GM18951 (cell line): ENCODE measurements at regions not wholly inside any gene's neighbourhood (a gene's known extent, or its start where the extent isn't known, plus 50 kb on each side); places are given as distances from the start of the nearest gene placed in this dataset.

Experiments used
- POLR2A ChIP-seq: IDR thresholded peaks from 4 replicates; pipeline ENCODE4 v1.6.1; 2011; ENCODE audit warnings: mild to moderate bottlenecking; ENCODE audit not compliant: insufficient read length, insufficient read depth; ENCODE audit errors: extremely low read depth
- in situ Hi-C: fragments of 300-500 bp; cut with MboI; formaldehyde crosslinking; loops from one replicate; pipeline ENCODE4 v1.12.0; 2022; ENCODE audit warnings: low sequenced_read_pairs, mixed read lengths, inconsistent platforms; ENCODE audit not compliant: unreplicated experiment

DNA sequence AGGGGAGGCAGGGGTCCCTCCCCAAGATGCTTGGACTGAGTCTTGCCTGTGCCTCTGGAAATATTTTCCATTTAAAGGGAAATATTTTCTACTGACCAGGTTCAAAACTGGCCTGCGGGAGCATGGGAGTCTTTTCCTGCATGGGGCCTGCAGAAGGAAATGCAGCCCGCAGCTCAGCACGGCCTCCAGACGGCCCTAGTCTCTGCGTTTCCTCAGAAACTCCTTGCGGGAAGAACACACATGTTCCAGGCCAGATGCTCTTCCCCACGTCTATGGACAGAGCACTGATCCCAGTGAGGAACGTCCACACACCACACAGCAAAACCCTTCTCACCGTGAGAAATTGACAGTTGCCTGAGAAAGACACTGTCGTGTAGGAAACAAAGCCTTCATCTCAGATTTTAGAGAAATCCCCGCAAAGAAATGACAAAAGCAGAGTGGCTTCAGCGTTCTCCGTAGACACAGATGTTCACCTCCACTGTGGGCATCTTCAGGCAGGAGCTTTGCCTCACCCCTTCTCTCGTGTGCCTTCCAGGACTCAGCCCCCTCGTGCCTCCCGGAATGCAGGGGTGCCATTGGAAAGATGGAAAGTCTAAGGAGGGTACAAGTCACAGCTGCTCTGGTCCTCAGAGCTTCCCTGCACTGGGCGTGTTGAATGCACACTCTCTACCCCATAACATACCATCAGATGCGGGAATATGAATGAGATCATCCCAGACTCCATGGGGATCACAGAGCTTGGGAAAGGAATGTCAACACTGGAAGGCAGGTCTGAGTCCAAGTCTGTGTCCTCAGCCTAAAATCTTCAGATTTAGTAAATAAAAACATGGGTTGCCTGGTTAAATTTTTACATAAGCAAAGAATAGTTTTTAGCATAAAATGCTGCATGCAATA, 438.7 kb upstream of the SALL3 start:
- TF ChIP-seq POLR2A: no peak
- in situ Hi-C loops: no loop called here

DNA sequence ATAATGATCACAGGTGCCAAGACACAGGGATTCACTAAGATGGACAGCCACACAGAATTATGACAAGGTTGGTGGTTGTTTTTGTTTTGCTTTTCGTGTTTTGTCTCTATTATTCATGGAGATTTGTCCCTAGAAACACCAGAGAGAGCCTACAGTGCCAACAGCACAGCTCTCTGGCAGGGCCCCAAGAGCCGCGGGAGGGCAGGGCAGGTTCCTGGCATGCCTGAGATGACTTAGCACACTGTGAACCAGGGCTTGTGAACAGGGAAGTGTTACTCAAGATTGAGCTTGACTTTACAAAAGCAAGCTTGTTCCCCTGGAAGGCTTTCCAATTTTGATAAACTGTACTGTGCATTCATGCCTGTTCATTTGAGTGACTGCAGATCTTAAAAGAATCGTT, 437.4 kb upstream of the SALL3 start:
- TF ChIP-seq POLR2A: no peak
- in situ Hi-C loops: no loop called here

DNA sequence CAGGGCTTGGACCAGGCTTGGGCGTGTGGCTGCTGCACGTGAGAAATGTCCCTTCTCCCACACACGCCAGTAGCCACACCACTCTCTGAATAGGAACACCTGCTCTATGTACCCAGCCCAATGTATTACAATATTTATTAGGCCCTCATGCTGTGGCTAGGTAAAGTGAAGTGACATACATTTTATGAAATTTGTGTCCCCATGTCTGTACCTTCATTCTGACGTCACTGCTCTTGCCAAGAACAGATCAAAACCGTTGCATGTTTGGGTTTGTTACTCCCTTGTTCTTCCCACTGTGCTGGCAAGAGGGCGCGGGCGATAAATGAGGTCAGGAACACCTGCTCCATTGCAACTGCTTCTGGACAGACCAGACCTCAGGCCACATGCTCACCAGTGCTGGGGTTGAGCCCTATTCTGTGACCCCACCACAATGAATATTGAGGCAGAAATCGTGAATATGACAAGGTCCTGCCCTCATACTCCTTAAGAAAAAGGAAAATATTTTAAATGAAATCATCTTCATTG, 436.4 kb upstream of the SALL3 start:
- in situ Hi-C loops: no loop called here
- TF ChIP-seq POLR2A: no peak

DNA sequence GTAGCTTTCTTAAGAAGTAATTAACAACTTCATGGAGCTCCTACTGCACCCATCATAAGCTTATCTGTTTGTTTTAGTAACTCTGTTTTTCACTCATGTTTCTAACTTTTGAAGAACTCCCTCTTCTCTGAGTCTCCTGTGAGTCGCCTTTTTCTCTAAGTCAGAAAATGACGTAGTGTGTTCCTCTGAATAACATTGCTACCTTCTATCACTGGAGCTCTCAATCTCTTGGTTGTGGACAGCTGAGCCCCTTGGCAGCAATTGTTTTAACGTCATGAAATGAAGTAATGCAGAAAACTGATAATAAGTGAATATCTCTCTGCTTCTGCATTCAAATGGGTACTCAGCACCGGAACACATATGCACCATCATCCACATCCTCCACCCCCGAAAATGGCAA, 433.3 kb upstream of the SALL3 start:
- no peak for TF ChIP-seq POLR2A
- in situ Hi-C loops: no loop called here

DNA sequence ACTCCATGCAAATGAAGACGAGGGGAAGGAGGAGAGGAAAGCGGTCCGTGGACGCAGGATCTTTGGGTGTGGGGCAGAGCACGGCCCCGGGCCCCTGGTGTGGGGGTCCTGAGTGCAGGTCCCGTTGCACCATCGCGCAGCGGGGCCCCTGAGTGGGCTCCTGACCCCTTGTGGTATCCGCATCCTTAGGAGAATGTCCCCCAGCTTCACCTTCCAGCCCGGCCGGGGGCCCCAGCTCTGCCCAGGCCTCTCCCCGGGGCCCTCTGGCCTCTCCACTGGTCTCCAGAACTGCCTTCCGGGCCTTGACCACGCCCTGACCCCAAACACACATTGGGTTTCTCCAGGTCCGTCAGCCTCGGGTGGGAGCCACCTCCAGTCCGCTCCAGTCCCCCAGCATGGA, 431.8 kb upstream of the SALL3 start:
- TF ChIP-seq POLR2A: no peak
- in situ Hi-C loops: no loop called here

DNA sequence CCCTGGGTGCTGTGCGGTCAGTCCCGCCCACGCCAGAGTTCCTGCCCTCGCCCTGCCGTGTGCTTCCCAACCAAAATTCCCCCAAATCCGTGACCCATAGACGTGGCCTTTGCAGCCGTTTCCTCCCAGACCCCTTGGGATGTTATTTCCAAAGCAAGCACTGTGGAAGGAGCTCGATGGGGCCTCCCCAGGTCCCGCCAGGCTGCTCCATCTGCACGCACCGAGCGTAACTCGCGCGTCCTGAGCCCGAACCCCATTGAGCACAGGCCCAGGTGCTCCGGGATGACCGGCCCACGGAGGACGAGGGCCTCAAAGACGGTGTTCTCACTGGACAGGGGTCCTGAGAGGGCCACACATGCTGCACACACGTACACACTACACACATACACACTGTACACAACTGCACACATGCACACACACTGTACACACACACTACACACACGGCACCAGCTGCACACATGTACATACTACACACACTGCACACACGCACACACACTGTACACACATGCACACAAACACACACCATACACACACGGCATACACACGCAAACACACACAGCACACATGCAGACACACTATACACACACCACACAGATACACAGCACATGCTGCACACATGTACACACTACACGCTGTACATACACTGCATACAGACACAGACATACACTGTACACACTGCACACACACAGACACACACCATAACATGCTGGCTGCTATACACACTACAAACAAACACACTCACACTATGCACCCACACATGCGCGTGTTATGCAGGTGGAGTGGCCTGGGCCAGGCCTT, 431.2 kb upstream of the SALL3 start:
- in situ Hi-C loops: no loop called here

DNA sequence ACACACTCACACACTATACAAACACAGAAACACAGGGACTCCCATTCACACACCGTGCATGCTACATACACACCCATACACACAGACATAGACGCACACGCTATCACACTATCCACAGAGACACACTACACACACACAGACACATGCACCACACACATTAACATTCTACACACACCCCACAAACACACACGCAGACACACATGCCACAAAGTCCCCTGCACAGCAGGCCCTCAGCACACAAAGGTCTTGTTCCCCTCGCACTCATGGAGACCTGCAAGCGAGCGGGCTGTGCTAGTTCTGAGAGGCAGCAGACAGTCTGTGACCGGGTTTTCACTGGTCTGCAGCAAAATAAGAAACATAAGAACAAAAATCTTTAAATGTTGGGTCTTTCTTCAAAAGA, 429.6 kb upstream of the SALL3 start:
- TF ChIP-seq POLR2A: no peak
- in situ Hi-C loops: no loop called here

More for the DNA sequence above, 431.2 kb upstream of the SALL3 start:
- TF ChIP-seq POLR2A: no peak

DNA sequence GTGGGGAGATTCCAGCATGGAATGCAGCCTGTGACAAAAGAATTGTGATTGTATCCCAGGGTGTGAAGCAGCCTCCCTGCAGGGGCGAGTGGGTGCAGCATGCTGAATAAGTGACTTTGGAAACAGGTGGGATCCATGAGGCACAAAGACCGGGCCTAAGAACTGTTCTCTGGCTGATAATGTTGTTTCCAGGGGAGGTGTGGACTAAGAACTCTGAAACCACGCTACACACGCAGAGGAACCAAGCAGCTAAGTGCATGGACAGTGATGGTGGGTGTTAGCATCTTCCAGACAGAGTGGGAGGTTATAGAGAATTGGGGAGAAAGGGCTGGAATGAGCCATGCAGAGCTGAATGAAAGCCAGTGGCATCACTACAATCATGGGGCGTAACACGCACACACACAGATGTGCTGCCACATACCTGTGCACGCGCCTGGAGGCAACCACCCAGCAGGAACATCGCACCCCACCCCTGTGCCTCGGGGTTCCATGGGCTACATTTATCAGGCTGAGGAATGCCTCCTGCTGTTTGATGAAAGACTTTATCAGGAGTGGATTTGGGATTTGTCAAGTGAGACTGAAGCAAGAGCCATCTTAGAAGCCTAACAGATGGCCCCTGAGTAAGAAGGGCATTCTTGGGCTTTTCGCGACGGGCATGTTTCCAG, 424.5 kb upstream of the SALL3 start:
- no peak for TF ChIP-seq POLR2A
- in situ Hi-C loops: no loop called here

DNA sequence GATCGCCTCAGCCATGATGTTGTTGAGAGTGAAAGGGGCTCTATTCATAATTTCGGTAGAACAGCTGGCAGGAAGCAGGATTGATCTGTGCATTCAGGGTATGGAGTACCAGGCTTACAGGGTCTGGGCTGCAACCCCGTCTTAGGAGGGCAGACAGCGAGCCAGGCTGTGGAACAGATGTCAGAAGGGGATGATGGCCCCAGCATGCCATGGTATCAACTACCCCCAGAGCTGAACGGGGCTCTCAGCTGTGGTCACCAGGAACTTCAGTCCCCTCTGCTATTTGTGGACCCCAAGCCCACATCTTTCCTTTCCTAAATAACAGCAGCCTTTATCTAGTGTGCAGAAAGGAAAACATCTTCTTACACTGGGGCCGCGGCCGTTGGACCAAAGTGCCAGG, 422.2 kb upstream of the SALL3 start:
- TF ChIP-seq POLR2A: no peak
- in situ Hi-C loops: no loop called here

DNA sequence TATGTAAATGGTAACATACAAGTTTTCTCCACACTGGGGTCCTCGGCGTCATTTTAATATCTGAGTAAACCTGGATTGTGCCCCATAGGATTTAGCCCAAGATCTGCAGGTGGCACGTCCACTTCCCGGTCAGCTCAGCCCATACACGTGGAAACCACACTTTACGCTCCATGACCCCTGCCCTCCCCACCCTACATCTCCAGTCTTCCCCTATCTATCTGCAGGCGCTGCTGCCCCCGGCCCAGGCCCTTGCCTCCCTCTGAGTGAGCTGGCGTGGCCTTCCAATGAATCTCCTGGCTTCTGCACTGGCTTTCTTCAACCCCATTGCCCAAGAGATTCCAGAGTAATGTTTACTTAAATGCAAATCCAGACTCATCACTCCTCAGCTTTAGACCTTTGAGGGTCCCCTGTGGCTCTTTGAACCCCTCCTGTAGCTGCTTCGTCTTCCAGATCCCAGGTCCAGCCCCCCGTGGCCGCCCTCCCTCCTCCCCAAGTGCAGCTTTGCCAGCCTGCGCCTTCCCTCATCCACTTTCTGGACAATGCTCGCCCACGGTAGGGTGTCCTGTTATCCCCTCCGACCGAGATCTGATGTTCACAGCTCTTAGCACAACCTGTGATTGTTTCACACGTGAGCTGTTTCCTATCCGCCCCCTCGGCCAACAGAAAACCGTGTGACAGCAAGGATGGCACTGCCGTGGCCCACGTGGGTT, 421.4 kb upstream of the SALL3 start:
- in situ Hi-C loops: no loop called here

DNA sequence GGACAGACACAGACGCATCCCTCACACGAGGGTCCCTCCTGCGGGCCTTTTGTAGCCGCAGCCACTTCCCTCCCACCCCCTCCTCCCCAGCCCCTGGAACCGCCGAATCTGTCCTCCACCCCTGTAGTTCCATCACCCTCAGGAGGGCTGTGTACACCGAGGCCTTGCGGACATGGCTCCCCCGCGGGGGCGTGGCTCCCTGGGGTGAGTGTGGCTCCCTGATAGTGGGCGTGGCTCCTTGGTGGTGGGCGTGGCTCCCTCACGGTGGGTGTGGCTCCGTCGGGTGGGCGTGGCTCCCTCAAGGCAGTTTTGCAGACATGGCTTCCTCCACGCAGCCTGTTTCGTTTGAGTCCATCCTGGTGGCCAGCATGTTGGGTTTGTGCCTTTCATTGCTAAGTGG, 420.7 kb upstream of the SALL3 start:
- in situ Hi-C loops: no loop called here

More for the DNA sequence above, 421.4 kb upstream of the SALL3 start:
- TF ChIP-seq POLR2A: no peak

DNA sequence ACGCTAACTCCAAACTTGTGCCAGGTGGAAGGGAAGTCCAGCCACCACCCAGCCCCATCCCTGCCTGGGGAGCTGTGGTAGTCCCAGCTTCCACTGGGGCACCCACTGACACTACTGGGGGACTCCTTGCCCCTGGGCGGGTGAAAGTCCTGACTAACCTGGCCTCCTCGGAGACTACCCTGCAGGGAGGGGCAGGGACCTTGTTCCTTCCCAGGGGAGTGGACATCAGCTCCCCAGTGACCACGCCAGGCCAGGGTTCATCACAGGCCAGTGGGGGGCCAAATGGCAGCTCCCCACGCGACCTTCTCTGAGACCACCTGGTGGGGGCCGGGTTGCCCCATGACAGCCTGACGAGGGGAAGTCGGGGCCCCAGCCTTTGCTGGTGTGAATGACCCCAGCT, 420.0 kb upstream of the SALL3 start:
- in situ Hi-C loops: no loop called here

More for the DNA sequence above, 420.7 kb upstream of the SALL3 start:
- TF ChIP-seq POLR2A: no peak

More for the DNA sequence above, 420.0 kb upstream of the SALL3 start:
- no peak for TF ChIP-seq POLR2A
